ENCODE measurements at regions not wholly inside any gene's neighbourhood (a gene's known extent, or its start where the extent isn't known, plus 50 kb on each side); places are given as distances from the start of the nearest gene placed in this dataset.

- in situ Hi-C loops (cut with HindIII; ENCODE audit: extremely low pct_ligation_motif_present, low pct_unique_long_range_greater_than_20kb) (no loop called here), intact Hi-C loops (cut with micrococcal nuclease; ENCODE audit: unreplicated experiment) (no loop called here)
- Histone ChIP-seq H3K27ac (ENCODE audit: extremely low read length, insufficient read depth, low read length) (no peak overlapping the region), H3K36me3 (replicated peaks in 1 of 2; ENCODE audit: control insufficient read depth in 1 of 2, insufficient read depth in 2 of 2, low read length in 2 of 2) (no peaks in the 10 kb centered on the region), H3K4me3 (replicated peaks in 1 of 3; ENCODE audit: insufficient read depth in 1 of 3, low read depth in 2 of 3, low read length in 3 of 3) (no peak overlapping the region), H4K20me1 (ENCODE audit: insufficient read depth, low read length) (no peaks in the 10 kb centered on the region), H3K4me1 (ENCODE audit: insufficient read depth, low read length) (peaks cover 7% of the 10 kb centered on the region), H3K9me3 (ENCODE audit: low read length) (no peaks in the 10 kb centered on the region; the same call in 1 of the 2 replicates), H3K9ac (ENCODE audit: insufficient read depth, low read depth, low read length) (no peak overlapping the region), H3K27me3 (ENCODE audit: control insufficient read depth in 1 of 2, insufficient read depth in 2 of 2, low read length in 2 of 2) (no peaks in the 10 kb centered on the region), H3K4me2 (ENCODE audit: low read depth, low read length) (no peak overlapping the region), H3K79me2 (ENCODE audit: insufficient read depth, low read length) (no peaks in the 10 kb centered on the region), H2AFZ (ENCODE audit: low read length) (no peak overlapping the region)
- ATAC-seq, result no peak
- TF ChIP-seq CBX2 (IDR thresholded peaks at IDR 0.05; ENCODE audit: low read depth, low read length), result no peak
- TF ChIP-seq CBX2 (CRISPR knock-in tag; IDR thresholded peaks at IDR 0.05; ENCODE audit: low read depth), result no peak
- no peak for TF ChIP-seq REST (IDR thresholded peaks at IDR 0.05; ENCODE audit: borderline replicate concordance in 1 of 2, low read depth in 1 of 2, low read length in 2 of 2)
- TF ChIP-seq CEBPZ (IDR thresholded peaks at IDR 0.05; ENCODE audit: low read length), result no peak
- no peak for TF ChIP-seq ATF2 (CRISPR knock-in tag; IDR thresholded peaks at IDR 0.05)
- no peak for TF ChIP-seq NCOA2 (CRISPR knock-in tag; IDR thresholded peaks at IDR 0.05)
- TF ChIP-seq CEBPB (IDR thresholded peaks at IDR 0.05; ENCODE audit: borderline replicate concordance, low read depth, low read length), result no peak
- no peak for TF ChIP-seq SPEN (CRISPR knock-in tag; IDR thresholded peaks at IDR 0.05; ENCODE audit: low read depth)
- no peak for TF ChIP-seq SP140L (CRISPR knock-in tag; IDR thresholded peaks at IDR 0.05; ENCODE audit: borderline replicate concordance)
- TF ChIP-seq, protein P1, sequence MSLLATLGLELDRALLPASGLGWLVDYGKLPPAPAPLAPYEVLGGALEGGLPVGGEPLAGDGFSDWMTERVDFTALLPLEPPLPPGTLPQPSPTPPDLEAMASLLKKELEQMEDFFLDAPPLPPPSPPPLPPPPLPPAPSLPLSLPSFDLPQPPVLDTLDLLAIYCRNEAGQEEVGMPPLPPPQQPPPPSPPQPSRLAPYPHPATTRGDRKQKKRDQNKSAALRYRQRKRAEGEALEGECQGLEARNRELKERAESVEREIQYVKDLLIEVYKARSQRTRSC (CRISPR knock-in tag; IDR thresholded peaks at IDR 0.05; ENCODE audit: low read depth), result no peak
- TF ChIP-seq, protein P2, sequence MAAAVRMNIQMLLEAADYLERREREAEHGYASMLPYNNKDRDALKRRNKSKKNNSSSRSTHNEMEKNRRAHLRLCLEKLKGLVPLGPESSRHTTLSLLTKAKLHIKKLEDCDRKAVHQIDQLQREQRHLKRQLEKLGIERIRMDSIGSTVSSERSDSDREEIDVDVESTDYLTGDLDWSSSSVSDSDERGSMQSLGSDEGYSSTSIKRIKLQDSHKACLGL (CRISPR knock-in tag; IDR thresholded peaks at IDR 0.05), result no peak
- no TSS peak for BruUV-seq (replicated peaks)
- ChIA-PET POLR2A (no interaction called here), CTCF (ENCODE audit: low intra/inter-chr PET ratio, low total read pairs) (no interaction called here)
- FAIRE-seq, result no peak
- DNase-seq (ENCODE audit: low spot score), result no peak
- WGBS (ENCODE audit: low lambda C conversion rate), result 93% methylated on average over 4 of the region's 4 CpGs
Measured at GRCh38 chr4:56206258-56206657, 181.0 kb downstream of the AASDH start.

Measured in HepG2 (cell line).